ENCODE measurements at regions not wholly inside any gene's neighbourhood (a gene's known extent, or its start where the extent isn't known, plus 50 kb on each side); places are given as distances from the start of the nearest gene placed in this dataset.

GRCh38 chr3:106566277-106566676, 697.5 kb upstream of the CBLB start:
- Histone ChIP-seq H3K36me3 (ENCODE audit: control insufficient read depth, insufficient read depth, low read length, severe bottlenecking) (no peaks in the 10 kb centered on the region), H3K4me3 (ENCODE audit: low read length) (no peak overlapping the region), H3K4me1 (ENCODE audit: control insufficient read depth, insufficient read depth, low read length) (peaks cover 5% of the 10 kb centered on the region), H3K9me3 (ENCODE audit: control insufficient read depth, low read length) (no peaks in the 10 kb centered on the region), H3K27me3 (replicated peaks; ENCODE audit: control insufficient read depth, insufficient read depth, low read length) (no peaks in the 10 kb centered on the region), H3K9ac (ENCODE audit: low read length) (no peak overlapping the region)
- DNase-seq (ENCODE audit: low read depth) = no peak

DNA sequence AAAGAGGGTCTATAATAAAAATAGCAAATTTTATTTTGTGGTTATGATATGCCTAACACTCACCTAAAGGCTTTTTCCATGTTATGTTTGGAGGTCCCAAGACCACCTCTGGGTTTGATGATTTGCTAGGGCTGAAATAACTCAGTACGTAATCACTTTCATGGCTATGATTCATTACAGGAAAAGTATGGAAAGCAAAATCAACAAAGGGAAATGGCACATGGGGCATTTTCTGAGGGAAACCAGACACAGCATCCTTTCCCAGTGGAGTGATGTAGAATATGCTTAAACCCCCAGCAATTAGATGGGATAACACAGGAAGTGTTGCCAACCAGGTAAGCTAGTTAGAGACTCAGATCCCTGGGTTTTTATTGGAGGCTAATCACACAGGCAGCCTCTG, 701.6 kb upstream of the CBLB start:
- Histone ChIP-seq H3K9ac (ENCODE audit: low read length) (no peak overlapping the region), H3K4me3 (ENCODE audit: low read length) (no peak overlapping the region), H3K27me3 (replicated peaks; ENCODE audit: control insufficient read depth, insufficient read depth, low read length) (no peaks in the 10 kb centered on the region), H3K36me3 (ENCODE audit: control insufficient read depth, insufficient read depth, low read length, severe bottlenecking) (no peaks in the 10 kb centered on the region), H3K4me1 (ENCODE audit: control insufficient read depth, insufficient read depth, low read length) (no peaks in the 10 kb centered on the region), H3K9me3 (ENCODE audit: control insufficient read depth, low read length) (no peaks in the 10 kb centered on the region)
- DNase-seq (ENCODE audit: low read depth) = no peak

GRCh38 chr3:106573605-106574004, 704.8 kb upstream of the CBLB start:
- no peaks in the 10 kb centered on the region for H3K4me1 ChIP-seq (ENCODE audit: control insufficient read depth, insufficient read depth, low read length)
- no peak for DNase-seq (ENCODE audit: low read depth)
- no peaks in the 10 kb centered on the region for H3K9me3 ChIP-seq (ENCODE audit: control insufficient read depth, low read length)
- no peaks in the 10 kb centered on the region for H3K36me3 ChIP-seq (ENCODE audit: control insufficient read depth, insufficient read depth, low read length, severe bottlenecking)
- no peak overlapping the region for H3K4me3 ChIP-seq (ENCODE audit: low read length)
- H3K9ac ChIP-seq (ENCODE audit: low read length) = no peak overlapping the region
- no peaks in the 10 kb centered on the region for H3K27me3 ChIP-seq (replicated peaks; ENCODE audit: control insufficient read depth, insufficient read depth, low read length)

- Histone ChIP-seq H3K4me1 (ENCODE audit: control insufficient read depth, insufficient read depth, low read length) (no peaks in the 10 kb centered on the region), H3K9me3 (ENCODE audit: control insufficient read depth, low read length) (no peaks in the 10 kb centered on the region), H3K9ac (ENCODE audit: low read length) (no peak overlapping the region), H3K4me3 (ENCODE audit: low read length) (no peak overlapping the region), H3K36me3 (ENCODE audit: control insufficient read depth, insufficient read depth, low read length, severe bottlenecking) (no peaks in the 10 kb centered on the region), H3K27me3 (replicated peaks; ENCODE audit: control insufficient read depth, insufficient read depth, low read length) (no peaks in the 10 kb centered on the region)
- no peak for DNase-seq (ENCODE audit: low read depth)
These were observed 706.2 kb upstream of the CBLB start for GRCh38 chr3:106575029-106575428.

DNA sequence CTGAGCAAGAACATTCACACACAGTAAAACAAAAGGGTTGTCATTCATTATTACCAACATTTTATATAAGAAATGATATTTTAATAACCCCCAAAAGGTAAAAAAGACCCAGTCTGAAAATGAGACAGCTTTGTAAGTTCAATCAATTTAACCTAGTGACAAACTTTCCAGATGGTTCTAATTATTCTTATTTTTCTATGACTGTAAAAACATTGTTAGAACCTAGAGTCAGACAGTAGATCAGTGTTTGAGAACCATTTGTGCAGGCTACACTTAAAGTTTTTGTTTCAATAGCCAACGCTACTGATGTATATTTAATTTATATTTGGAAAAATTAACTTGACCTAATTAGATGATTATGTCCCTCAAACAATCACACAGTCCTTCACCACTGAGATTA, 708.4 kb upstream of the CBLB start:
- H3K4me1 ChIP-seq (ENCODE audit: control insufficient read depth, insufficient read depth, low read length) = peaks cover 4% of the 10 kb centered on the region
- peak; percentile 51 for DNase-seq (ENCODE audit: low read depth)
- no peaks in the 10 kb centered on the region for H3K9me3 ChIP-seq (ENCODE audit: control insufficient read depth, low read length)
- H3K4me3 ChIP-seq (ENCODE audit: low read length) = no peak overlapping the region
- H3K9ac ChIP-seq (ENCODE audit: low read length) = no peak overlapping the region
- H3K36me3 ChIP-seq (ENCODE audit: control insufficient read depth, insufficient read depth, low read length, severe bottlenecking) = no peaks in the 10 kb centered on the region
- H3K27me3 ChIP-seq (replicated peaks; ENCODE audit: control insufficient read depth, insufficient read depth, low read length) = no peaks in the 10 kb centered on the region

- H3K4me1 ChIP-seq (ENCODE audit: control insufficient read depth, insufficient read depth, low read length) = peaks cover 6% of the 10 kb centered on the region
- H3K36me3 ChIP-seq (ENCODE audit: control insufficient read depth, insufficient read depth, low read length, severe bottlenecking) = no peaks in the 10 kb centered on the region
- DNase-seq (ENCODE audit: low read depth) = no peak
- no peaks in the 10 kb centered on the region for H3K27me3 ChIP-seq (replicated peaks; ENCODE audit: control insufficient read depth, insufficient read depth, low read length)
- H3K9ac ChIP-seq (ENCODE audit: low read length) = no peak overlapping the region
- no peaks in the 10 kb centered on the region for H3K9me3 ChIP-seq (ENCODE audit: control insufficient read depth, low read length)
- H3K4me3 ChIP-seq (ENCODE audit: low read length) = no peak overlapping the region
These were observed 710.1 kb upstream of the CBLB start for GRCh38 chr3:106578911-106579310.

DNA sequence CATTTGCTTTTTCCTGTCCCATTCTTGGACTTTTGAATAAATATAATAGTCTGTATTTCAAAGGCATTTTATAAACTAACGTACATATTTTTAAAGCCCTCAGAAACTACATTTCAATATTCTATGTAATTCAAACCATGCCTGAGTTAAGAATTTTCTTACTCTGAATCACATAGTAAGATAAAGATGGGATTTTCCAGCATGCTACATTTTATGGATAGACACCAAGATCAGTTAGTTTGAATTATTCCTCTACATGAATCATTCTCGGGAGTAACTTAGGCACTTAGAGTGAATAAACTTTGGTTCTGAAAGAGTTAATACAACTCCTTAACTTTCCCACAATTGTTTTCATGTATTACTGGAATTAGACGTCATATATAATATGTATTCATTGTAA, 713.3 kb upstream of the CBLB start:
- Histone ChIP-seq H3K36me3 (ENCODE audit: control insufficient read depth, insufficient read depth, low read length, severe bottlenecking) (no peaks in the 10 kb centered on the region), H3K27me3 (replicated peaks; ENCODE audit: control insufficient read depth, insufficient read depth, low read length) (no peaks in the 10 kb centered on the region), H3K4me3 (ENCODE audit: low read length) (no peak overlapping the region), H3K9ac (ENCODE audit: low read length) (no peak overlapping the region), H3K4me1 (ENCODE audit: control insufficient read depth, insufficient read depth, low read length) (peaks cover 6% of the 10 kb centered on the region), H3K9me3 (ENCODE audit: control insufficient read depth, low read length) (no peaks in the 10 kb centered on the region)
- DNase-seq (ENCODE audit: low read depth) = peak; percentile 61

DNA sequence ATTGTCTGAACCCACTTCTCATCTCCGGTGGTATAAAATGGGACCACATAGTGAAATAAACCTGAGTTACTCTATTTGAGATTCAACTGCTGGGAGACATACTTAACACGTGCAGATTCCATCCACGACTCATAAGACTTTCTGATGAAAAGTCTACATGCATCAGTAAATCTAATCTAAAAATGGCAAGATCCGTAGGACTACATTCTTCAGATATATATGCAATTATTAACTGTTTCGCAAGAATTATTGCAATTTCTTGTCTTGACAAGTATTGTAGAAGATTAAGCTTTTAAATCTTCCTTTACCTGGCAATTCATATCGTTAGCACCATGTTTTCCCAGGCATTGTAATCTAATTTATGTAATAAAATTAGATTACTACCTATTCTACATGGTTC, 718.7 kb upstream of the CBLB start:
- Histone ChIP-seq H3K27me3 (replicated peaks; ENCODE audit: control insufficient read depth, insufficient read depth, low read length) (no peaks in the 10 kb centered on the region), H3K36me3 (ENCODE audit: control insufficient read depth, insufficient read depth, low read length, severe bottlenecking) (no peaks in the 10 kb centered on the region), H3K9ac (ENCODE audit: low read length) (no peak overlapping the region)

DNA sequence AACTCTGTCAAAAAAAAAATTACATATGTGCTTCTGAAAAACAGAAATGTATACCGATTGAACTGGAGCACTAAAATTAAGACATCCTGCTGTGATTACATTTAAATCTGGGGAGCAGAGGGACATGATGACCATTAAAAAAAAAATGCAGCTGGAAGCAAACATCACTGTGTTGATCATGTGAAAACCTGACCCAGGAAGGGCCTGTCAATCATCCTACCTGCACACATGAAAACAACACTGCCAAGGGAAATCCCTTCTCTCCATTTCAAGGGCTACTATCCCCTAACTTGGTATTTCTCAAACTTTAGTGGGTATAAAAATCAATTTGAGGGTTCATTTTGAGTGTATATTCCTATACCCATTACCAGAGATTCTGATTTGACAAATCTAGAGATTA, 719.9 kb upstream of the CBLB start:
- Histone ChIP-seq H3K4me3 (ENCODE audit: low read length) (no peak overlapping the region), H3K36me3 (ENCODE audit: control insufficient read depth, insufficient read depth, low read length, severe bottlenecking) (no peaks in the 10 kb centered on the region), H3K9ac (ENCODE audit: low read length) (no peak overlapping the region), H3K9me3 (ENCODE audit: control insufficient read depth, low read length) (no peaks in the 10 kb centered on the region), H3K4me1 (ENCODE audit: control insufficient read depth, insufficient read depth, low read length) (peaks cover 18% of the 10 kb centered on the region), H3K27me3 (replicated peaks; ENCODE audit: control insufficient read depth, insufficient read depth, low read length) (no peaks in the 10 kb centered on the region)
- DNase-seq (ENCODE audit: low read depth) = no peak

More for the DNA sequence above, 718.7 kb upstream of the CBLB start:
- no peak for DNase-seq (ENCODE audit: low read depth)
- H3K4me3 ChIP-seq (ENCODE audit: low read length) = no peak overlapping the region
- no peaks in the 10 kb centered on the region for H3K9me3 ChIP-seq (ENCODE audit: control insufficient read depth, low read length)
- H3K4me1 ChIP-seq (ENCODE audit: control insufficient read depth, insufficient read depth, low read length) = peaks cover 18% of the 10 kb centered on the region

DNA sequence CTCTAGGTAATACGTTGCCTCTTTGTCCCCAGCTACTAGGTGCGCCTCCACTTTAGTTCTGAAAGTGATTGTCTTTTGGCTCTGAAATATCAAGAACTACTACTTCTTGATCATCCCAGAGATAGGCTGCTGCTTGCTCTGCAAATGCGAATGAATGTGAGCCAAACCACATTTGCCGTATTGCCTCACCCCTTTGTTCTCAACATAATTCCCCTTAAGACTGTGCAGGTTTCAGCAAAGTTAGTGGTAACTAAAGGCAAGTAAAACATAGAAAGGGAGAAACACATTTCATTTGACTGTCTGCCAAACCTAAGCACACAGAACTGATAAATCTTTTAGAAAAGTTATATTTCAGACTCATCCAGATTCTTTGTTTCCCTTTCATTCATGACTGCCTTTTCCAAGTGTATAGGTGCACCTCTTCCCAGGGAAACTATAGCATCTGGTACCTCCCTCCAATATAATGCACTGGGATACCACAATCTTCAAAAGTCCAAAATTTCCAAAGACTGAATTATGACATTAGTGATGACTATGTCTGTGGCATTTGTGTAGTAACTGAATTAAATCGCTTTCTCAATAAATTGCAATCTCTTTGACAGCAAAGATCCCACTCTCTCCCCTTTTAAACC, 720.6 kb upstream of the CBLB start:
- Histone ChIP-seq H3K36me3 (ENCODE audit: control insufficient read depth, insufficient read depth, low read length, severe bottlenecking) (no peaks in the 10 kb centered on the region), H3K27me3 (replicated peaks; ENCODE audit: control insufficient read depth, insufficient read depth, low read length) (no peaks in the 10 kb centered on the region), H3K9ac (ENCODE audit: low read length) (no peak overlapping the region), H3K4me3 (ENCODE audit: low read length) (peak overlapping the region; percentile 53), H3K9me3 (ENCODE audit: control insufficient read depth, low read length) (no peaks in the 10 kb centered on the region), H3K4me1 (ENCODE audit: control insufficient read depth, insufficient read depth, low read length) (peaks cover 18% of the 10 kb centered on the region)
- peak; percentile 54 for DNase-seq (ENCODE audit: low read depth)

GRCh38 chr3:106590216-106590615, 721.4 kb upstream of the CBLB start:
- Histone ChIP-seq H3K9me3 (ENCODE audit: control insufficient read depth, low read length) (no peaks in the 10 kb centered on the region), H3K4me1 (ENCODE audit: control insufficient read depth, insufficient read depth, low read length) (peaks cover 18% of the 10 kb centered on the region), H3K4me3 (ENCODE audit: low read length) (no peak overlapping the region), H3K36me3 (ENCODE audit: control insufficient read depth, insufficient read depth, low read length, severe bottlenecking) (no peaks in the 10 kb centered on the region), H3K9ac (ENCODE audit: low read length) (no peak overlapping the region), H3K27me3 (replicated peaks; ENCODE audit: control insufficient read depth, insufficient read depth, low read length) (no peaks in the 10 kb centered on the region)
- DNase-seq (ENCODE audit: low read depth) = no peak

- Histone ChIP-seq H3K27me3 (replicated peaks; ENCODE audit: control insufficient read depth, insufficient read depth, low read length) (no peaks in the 10 kb centered on the region), H3K9me3 (ENCODE audit: control insufficient read depth, low read length) (peaks cover 12% of the 10 kb centered on the region), H3K9ac (ENCODE audit: low read length) (no peak overlapping the region), H3K4me3 (ENCODE audit: low read length) (no peak overlapping the region), H3K36me3 (ENCODE audit: control insufficient read depth, insufficient read depth, low read length, severe bottlenecking) (no peaks in the 10 kb centered on the region), H3K4me1 (ENCODE audit: control insufficient read depth, insufficient read depth, low read length) (peaks cover 18% of the 10 kb centered on the region)
- no peak for DNase-seq (ENCODE audit: low read depth)
These were observed 724.6 kb upstream of the CBLB start for GRCh38 chr3:106593381-106593780.
